Motor neuron (in vitro differentiated cells): ENCODE measurements at regions not wholly inside any gene's neighbourhood (a gene's known extent, or its start where the extent isn't known, plus 50 kb on each side); places are given as distances from the start of the nearest gene placed in this dataset.

Experiments
- ATAC-seq, 8 experiments: fragments of 200-7000 bp; cut with Tn5 transposase; replicated peaks in 6 of 8; 2 replicates each; pipeline ENCODE4 v1.8.0; 2021; ENCODE audit warnings: mild to moderate bottlenecking in 8 of 8, moderate library complexity in 8 of 8
- H3K27ac ChIP-seq, 2 donors: fragments of 250-450 bp; sonication (Bioruptor Pico); 2 replicates each; pipeline ENCODE4 v1.9.0; 2021; ENCODE audit warnings: antibody characterized with exemption in 2 of 2, mild to moderate bottlenecking in 2 of 2, moderate library complexity in 1 of 2
- H3K4me1 ChIP-seq, 2 donors: fragments of 250-450 bp; sonication (Bioruptor Pico); replicated peaks in 1 of 2; 2 replicates each; pipeline ENCODE4 v1.6.1; 2021; ENCODE audit warnings: antibody characterized with exemption in 2 of 2, mild to moderate bottlenecking in 2 of 2, moderate library complexity in 1 of 2
- H3K4me3 ChIP-seq, 5 donors: fragments of 250-450 bp; sonication (Bioruptor Pico); 2 replicates each; pipeline ENCODE4 v1.9.0; 2021; ENCODE audit warnings: antibody characterized with exemption in 5 of 5, mild to moderate bottlenecking in 5 of 5, moderate library complexity in 4 of 5
- WGBS, 10 experiments: fragments of 450-650 bp; shearing (Covaris generic); methylation state at CpG; one replicate each; pipeline ENCODE4 v1.0.0; 2022; 5-methylcytosine and 5-hydroxymethylcytosine counted together
- in situ Hi-C, 9 experiments: fragments of 400-800 bp; cut with MboI; loops; one replicate each; pipeline ENCODE4 v1.15.0; 2021; ENCODE audit warnings: low sequenced_read_pairs in 9 of 9, low pct_unique_long_range_greater_than_20kb in 2 of 9; ENCODE audit not compliant: unreplicated experiment in 9 of 9

DNA sequence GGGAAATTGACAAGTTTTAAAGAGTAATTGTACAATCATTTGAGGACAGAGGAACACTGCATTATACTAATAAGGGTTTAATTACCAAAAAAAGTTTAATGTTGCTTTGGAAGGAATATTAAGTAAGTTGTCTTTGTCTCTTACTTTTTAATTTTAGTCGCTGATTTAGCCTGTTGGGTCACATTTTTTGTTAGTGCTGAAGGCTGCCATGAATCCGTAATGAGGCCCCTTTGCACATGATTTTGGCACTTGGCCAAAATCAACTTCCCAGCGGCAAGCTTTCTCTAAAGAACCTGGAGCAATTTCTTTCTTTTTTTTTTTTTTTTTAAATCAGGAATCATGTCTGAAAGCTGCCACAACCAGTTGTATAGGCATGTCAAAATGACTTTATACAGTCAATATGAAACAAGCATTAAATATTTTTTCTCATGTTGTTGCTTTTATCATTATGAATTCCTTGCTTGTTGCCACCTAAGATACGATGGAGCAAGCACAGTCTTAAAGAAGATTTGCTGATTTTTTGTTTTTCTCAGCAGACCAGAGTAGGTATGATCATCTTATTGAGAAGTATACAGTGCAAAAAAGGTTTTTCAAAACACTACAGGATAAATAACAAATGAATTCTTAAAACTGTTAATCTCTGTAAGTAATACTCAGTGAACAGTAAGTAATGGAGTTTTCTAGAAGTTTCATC is 690.4 kb downstream of the USP25 start:
- 0 to 94% (median 13%) methylated on average over 1 to 4 of the region's 4 CpGs; no CpG with 5 or more reads in 1 of the 10 experiments for WGBS, 10 experiments
- peak overlapping the region; percentile 7 to 79 for H3K27ac ChIP-seq
- H3K4me3 ChIP-seq, result peak overlapping the region; percentile 25 to 36 (median 29)
- peak in 3 of 8 experiments; percentile 24 to 43 (median 35) for ATAC-seq
- peaks cover 4 to 36% of the 10 kb centered on the region in 2 donors for H3K4me1 ChIP-seq
- in situ Hi-C loops, result no loop called here

DNA sequence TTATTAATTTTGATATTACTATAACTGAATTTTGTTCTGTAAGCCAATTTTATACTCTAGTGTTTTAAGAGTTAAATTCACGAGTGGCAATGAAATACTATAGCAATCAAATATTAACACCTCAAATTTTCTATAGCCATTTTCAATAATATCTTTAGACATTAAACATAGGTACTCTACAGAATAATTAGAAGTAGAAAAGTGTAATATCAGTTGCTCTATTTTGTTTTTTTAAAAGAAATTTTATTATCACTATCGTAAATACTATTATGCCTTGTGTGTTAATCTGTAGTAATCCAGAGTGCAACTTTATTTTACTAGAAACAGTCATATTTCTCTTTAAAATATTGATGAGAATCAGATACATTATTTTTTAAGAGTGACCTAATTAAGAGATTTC is 691.2 kb downstream of the USP25 start:
- peak overlapping the region in 4 of 5 donors; percentile 25 to 36 (median 32) for H3K4me3 ChIP-seq

DNA sequence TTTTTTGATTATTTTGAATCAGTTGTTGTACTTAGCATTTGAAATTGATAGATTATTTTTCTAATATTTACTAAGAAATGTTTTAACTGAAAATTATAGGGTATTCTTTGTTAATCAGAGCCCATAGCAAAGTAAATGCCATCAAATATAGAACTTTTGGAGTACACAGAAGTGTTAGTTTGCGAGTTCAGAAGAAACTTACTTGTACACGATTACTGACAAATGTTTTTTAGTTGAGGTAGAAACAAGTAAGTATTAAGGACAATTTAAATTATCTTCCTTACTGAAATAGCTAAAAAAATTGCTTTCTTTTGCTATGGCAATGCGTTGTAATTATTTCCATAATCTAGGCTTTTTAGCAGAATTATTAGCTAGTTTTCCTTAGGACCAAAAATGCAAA is 692.2 kb downstream of the USP25 start:
- H3K4me3 ChIP-seq, result peak overlapping the region in 4 of 5 donors; percentile 25 to 36 (median 32)
- in situ Hi-C loops, result no loop called here
- ATAC-seq, result no peak
- H3K4me1 ChIP-seq, result peaks cover 4 to 36% of the 10 kb centered on the region in 2 donors
- peak overlapping the region in 1 of 2 donors; percentile 79 for H3K27ac ChIP-seq
- WGBS, 10 experiments, result 37 to 100% (median 85%) methylated on average over 1 to 3 of the region's 3 CpGs

More for the DNA sequence above, 691.2 kb downstream of the USP25 start:
- in situ Hi-C loops, result no loop called here
- peak overlapping the region in 1 of 2 donors; percentile 79 for H3K27ac ChIP-seq
- no peak for ATAC-seq
- WGBS, 10 experiments, result 33 to 100% (median 82%) methylated on average over 1 to 2 of the region's 2 CpGs
- peaks cover 4 to 36% of the 10 kb centered on the region in 2 donors for H3K4me1 ChIP-seq

DNA sequence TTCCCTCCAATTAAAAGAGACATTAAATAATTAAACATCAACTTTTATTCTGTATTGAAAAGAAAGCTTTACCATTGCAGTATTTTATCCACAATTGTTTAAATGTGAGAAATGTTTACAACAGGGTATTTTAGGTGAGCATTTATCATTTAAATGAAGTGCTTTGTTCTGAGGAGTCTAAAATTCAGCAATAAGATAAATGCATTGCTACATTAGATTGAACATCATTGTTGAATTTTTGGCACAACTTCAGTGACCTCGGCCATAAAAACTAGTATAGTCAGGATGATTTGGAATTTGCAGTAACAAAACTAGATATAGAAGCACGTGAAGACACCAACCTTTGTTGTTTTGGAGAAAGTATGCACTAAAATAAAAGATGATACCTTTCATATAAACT is 692.9 kb downstream of the USP25 start:
- peak overlapping the region in 2 of 5 donors; percentile 35 to 36 for H3K4me3 ChIP-seq
- H3K27ac ChIP-seq, result peak overlapping the region in 1 of 2 donors; percentile 43

DNA sequence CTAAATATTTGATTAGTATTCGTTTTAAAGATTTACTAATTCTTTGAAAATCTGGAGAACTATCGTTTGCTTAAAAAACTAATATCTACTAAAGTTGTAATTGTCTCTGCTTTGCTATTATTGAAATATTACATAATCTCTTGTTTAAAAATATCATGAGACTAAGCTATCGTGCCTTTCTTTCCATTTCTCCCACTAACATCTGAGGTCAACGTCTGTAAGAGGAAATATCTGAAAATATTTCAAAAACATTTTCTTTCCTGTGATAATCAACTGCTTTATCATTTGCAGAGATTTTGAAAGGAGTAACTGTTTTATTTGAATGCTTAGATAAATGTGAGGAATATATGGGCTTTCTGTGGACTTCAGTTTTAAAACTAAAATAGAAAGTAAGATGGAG is 694.1 kb downstream of the USP25 start:
- no peak for ATAC-seq
- WGBS, 10 experiments, result 5 to 96% (median 84%) methylated on average over 3 to 4 of the region's 4 CpGs; no CpG with 5 or more reads in 1 of the 10 experiments
- in situ Hi-C loops, result no loop called here
- Histone ChIP-seq H3K27ac (no peak overlapping the region), H3K4me1 (peaks cover 4 to 30% of the 10 kb centered on the region in 2 donors), H3K4me3 (no peak overlapping the region)

More for the DNA sequence above, 692.9 kb downstream of the USP25 start:
- ATAC-seq, result no peak
- peaks cover 4 to 36% of the 10 kb centered on the region in 2 donors for H3K4me1 ChIP-seq
- 8 to 78% (median 53%) methylated on average over 1 to 2 of the region's 2 CpGs; no CpG with 5 or more reads in 2 of the 10 experiments for whole genome bisulfite sequencing, 10 experiments
- in situ Hi-C loops, result no loop called here

DNA sequence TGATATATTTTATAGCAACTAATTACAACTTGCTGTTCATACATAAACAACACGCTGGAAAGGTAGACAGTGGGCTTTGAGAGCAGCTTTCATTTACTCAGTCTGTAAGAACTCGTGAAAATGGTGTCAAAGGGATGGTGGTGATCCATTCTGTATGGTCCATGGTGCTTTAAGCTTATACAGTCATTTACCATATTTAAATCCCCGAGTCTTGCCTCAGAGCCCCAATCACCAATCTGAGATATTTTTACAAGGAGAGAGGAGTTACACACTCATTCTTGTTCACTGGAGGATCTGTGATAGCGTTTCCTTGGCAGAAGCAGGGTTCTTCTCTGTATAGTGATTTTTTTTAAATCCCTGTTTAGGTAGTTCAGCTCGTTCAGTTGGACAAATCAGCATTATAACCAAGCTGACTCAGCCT is 694.6 kb downstream of the USP25 start:
- Histone ChIP-seq H3K4me1 (peaks cover 4 to 26% of the 10 kb centered on the region in 2 donors), H3K4me3 (no peak overlapping the region), H3K27ac (no peak overlapping the region)
- in situ Hi-C loops, result no loop called here
- peak in 5 of 8 experiments; percentile 25 to 54 (median 28) for ATAC-seq
- WGBS, 10 experiments, result 9 to 100% (median 82%) methylated on average over 1 to 5 of the region's 5 CpGs; no CpG with 5 or more reads in 1 of the 10 experiments

DNA sequence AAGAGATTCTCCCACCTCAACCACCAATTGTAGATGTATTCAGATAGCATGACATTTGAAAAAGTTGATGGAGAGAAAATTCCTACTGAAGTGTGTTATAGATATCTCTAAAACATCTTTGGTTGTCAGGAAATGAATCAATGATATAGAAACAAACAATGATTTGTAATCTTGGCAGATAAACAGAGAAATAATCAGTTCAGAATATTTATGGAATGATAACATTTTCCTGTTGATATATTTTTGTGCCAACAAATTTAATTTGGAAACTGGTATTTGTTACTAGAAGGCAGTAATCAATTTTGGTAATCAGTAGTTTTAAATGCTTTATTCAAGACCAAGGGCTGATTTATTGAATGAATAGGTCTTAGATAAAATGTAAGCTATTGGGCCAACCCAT is 695.6 kb downstream of the USP25 start:
- H3K4me1 ChIP-seq, result peaks cover 4 to 20% of the 10 kb centered on the region in 2 donors
- H3K4me3 ChIP-seq, result no peak overlapping the region
- no peak overlapping the region for H3K27ac ChIP-seq
- in situ Hi-C loops, result no loop called here
- ATAC-seq, result no peak

DNA sequence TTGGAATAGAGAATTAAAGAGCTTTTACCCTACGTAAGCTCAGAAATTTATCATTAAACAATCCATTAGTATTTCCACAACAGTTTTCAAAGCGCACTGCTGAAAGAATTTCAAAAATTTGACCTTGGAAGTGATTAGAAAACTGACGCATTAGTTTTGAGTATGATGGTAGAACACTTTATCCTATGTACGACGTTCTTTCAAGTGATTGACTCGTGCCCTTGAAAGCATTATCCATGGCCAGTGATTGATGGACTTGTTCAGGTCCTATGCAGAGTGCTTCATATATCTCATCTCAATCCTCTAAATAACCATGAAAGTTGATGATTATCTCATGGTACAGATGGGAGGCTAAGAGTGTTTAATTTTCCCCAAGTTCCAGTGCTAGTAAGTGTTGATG is 697.2 kb downstream of the USP25 start:
- H3K4me3 ChIP-seq, result no peak overlapping the region
- WGBS, 10 experiments, result 71 to 100% (median 96%) methylated on average over 1 to 6 of the region's 6 CpGs; no CpG with 5 or more reads in 2 of the 10 experiments
- in situ Hi-C loops, result no loop called here
- H3K4me1 ChIP-seq, result peaks cover 10 to 34% of the 10 kb centered on the region in 2 donors
- H3K27ac ChIP-seq, result no peak overlapping the region
- no peak for ATAC-seq

DNA sequence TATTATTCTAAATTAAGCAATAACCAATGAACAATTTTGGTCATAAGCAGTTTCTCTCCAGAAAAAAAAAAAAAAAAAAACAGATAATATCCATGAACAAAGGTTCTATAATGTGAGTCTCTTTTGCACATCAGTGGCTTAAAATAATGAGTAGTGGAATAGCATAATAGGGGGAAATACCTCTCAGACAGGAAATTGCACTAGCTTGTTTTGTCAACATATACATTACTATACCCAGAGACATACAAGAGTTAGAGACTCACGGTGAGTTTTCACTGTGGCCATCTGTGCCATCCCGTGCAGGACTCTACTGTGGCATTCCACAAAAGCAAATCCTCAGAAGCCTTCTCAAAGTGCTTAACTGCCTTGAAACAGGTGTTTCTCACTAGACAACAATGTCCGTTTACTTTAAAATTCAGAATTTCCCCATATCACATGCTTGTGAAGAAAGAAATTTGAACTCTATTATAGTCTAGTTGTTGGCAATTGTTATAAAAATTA is 697.9 kb downstream of the USP25 start:
- H3K27ac ChIP-seq, result no peak overlapping the region
- peaks cover 10 to 34% of the 10 kb centered on the region in 2 donors for H3K4me1 ChIP-seq
- WGBS, 10 experiments, result 56 to 100% (median 83%) methylated on average over 2 to 3 of the region's 3 CpGs; no CpG with 5 or more reads in 1 of the 10 experiments
- H3K4me3 ChIP-seq, result no peak overlapping the region
- ATAC-seq, result no peak
- in situ Hi-C loops, result no loop called here

DNA sequence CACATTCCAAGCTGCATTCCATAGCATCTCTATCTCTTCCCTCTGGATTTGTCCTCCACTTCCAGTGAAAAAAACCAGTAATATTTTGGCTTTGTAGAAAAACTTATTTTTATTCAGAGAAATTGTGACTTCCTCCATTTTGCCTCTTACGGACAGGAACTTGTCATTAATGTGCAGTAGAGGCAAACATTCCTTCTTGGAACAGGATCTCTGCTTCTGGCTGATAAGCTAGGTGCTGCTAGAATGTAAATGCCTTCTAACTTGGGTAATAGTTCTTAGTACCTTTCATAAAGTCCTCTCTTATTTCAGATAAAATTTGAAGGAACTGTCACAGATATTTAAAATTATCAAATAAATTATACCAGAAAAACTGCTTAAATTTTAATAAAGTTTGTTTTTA is 707.8 kb downstream of the USP25 start:
- ATAC-seq, result no peak
- H3K4me1 ChIP-seq, result peaks cover 0 to 11% of the 10 kb centered on the region in 2 donors
- 86 to 100% (median 100%) methylated on average over 1 of the region's 1 CpG; no CpG with 5 or more reads in 1 of the 10 experiments for WGBS, 10 experiments
- in situ Hi-C loops, result no loop called here
- H3K27ac ChIP-seq, result no peak overlapping the region
- H3K4me3 ChIP-seq, result no peak overlapping the region

DNA sequence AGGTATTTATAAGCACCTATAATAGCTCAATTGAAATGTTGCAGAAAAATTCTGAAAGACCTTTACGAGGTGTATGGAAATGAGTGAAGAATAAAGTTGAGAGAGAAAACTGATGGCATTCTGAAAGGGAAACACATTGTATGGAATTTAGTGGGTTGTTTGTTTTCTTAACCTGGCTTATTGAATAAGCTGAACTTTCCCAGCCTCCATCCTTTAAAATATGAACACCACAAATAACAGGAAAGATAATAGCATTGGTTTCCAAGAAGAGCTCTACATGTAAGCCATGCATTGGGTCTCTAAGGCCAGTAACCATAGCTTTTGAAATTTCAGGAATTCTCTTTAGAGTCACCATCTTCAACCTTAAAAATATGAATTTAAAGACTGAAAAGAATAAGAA is 709.0 kb downstream of the USP25 start:
- Histone ChIP-seq H3K27ac (no peak overlapping the region), H3K4me3 (no peak overlapping the region), H3K4me1 (peaks cover 0 to 11% of the 10 kb centered on the region in 2 donors)
- in situ Hi-C loops, result no loop called here
- ATAC-seq, result no peak
- WGBS, 10 experiments, result 78 to 100% (median 100%) methylated on average over 1 of the region's 1 CpG; no CpG with 5 or more reads in 3 of the 10 experiments

DNA sequence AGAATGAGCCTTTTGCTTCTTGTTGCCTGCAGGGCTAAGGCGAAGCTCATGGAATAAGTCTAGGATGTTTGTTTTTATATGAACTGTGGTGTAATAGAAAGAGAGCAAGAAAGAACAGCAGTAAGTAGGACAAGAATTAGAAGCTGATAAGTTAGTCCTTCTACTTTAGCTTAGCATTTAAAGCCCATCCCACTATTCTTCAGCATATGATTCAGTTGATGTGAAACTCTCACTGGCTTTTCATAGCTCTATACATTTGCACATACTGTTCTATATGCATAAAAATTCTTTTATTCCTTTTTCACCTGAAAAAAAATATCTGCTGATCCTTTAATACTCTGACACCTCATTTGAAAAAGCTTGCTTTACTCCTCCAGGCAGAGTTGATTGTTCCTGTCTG is 712.0 kb downstream of the USP25 start:
- in situ Hi-C loops, result no loop called here
- no peak overlapping the region for H3K27ac ChIP-seq
- peak in 2 of 8 experiments; percentile 36 to 66 for ATAC-seq
- no peak overlapping the region for H3K4me3 ChIP-seq
- no peaks in the 10 kb centered on the region for H3K4me1 ChIP-seq
- 0 to 100% (median 97%) methylated on average over 1 of the region's 1 CpG for WGBS, 10 experiments

DNA sequence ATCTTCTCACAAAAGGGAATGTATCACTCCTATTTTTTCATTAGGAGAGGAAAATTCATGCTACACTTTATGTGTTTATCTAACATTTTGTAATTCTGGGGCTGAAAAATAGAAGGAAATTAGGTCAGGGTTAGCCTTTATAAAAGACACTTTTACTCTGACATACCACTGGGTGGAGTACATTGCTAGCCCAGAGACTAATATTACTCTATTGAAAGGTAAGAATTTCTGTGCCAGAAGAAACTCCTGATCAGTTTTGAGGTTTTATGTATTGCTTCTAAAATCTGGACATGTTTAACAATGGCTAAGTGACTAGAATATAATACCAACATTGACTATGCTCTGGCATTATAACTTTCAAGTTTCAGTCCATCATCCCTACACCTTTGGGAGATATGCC is 724.6 kb downstream of the USP25 start:
- in situ Hi-C loops, result no loop called here
- H3K4me1 ChIP-seq, result peaks cover 14 to 38% of the 10 kb centered on the region in 2 donors
- H3K27ac ChIP-seq, result peak overlapping the region in 1 of 2 donors; percentile 65
- ATAC-seq, result peak in 3 of 8 experiments; percentile 20 to 50 (median 36)
- no peak overlapping the region for H3K4me3 ChIP-seq
